H1 (cell line): ENCODE measurements at regions not wholly inside any gene's neighbourhood (a gene's known extent, or its start where the extent isn't known, plus 50 kb on each side); places are given as distances from the start of the nearest gene placed in this dataset.

Experiments
- CTCF ChIA-PET: fragments of 300-600 bp; sonication (Branson Sonifier 250); formaldehyde crosslinking; loops from one replicate; lab custom pipeline; 2021; ENCODE audit not compliant: partially characterized antibody; lab: Charles Lee
- POLR2A ChIA-PET: fragments of 300-600 bp; sonication (Branson Sonifier 250); formaldehyde crosslinking; loops from one replicate; lab custom pipeline; 2021; ENCODE audit warnings: inconsistent platforms; ENCODE audit not compliant: partially characterized antibody; lab: Charles Lee
- DNase-seq, 2 experiments: peaks; one replicate each; pipeline versions ENCODE4 v3.0.0 to v3.0.0-alpha.2; 2010 to 2022; ENCODE audit warnings: low spot score in 2 of 2, low read depth in 1 of 2, mixed read lengths in 1 of 2
- FAIRE-seq: peaks from 2 replicates; lab custom pipeline; 2011; peaks lifted over from hg19 to GRCh38; lab: Jason Lieb, UNC
- H2AFZ ChIP-seq: 2 replicates; pipeline ENCODE4 v1.8.1; 2012; ENCODE audit warnings: low read length, inconsistent platforms
- H2AK5ac ChIP-seq: 2 replicates; pipeline ENCODE4 v1.6.1; 2013; ENCODE audit warnings: low read depth, low read length
- H2BK120ac ChIP-seq: replicated peaks from 2 replicates; pipeline ENCODE3; 2013; ENCODE audit warnings: low read depth, low read length, inconsistent platforms
- H2BK12ac ChIP-seq: 2 replicates; pipeline ENCODE4 v1.6.1; 2013; ENCODE audit warnings: low read depth, low read length
- H2BK15ac ChIP-seq: 2 replicates; pipeline ENCODE4 v1.6.1; 2013; ENCODE audit warnings: low read length
- H2BK20ac ChIP-seq: 2 replicates; pipeline ENCODE4 v1.6.1; 2013; ENCODE audit warnings: low read length
- H2BK5ac ChIP-seq: 2 replicates; pipeline ENCODE4 v1.6.1; 2013; ENCODE audit warnings: low read depth, low read length
- H3K14ac ChIP-seq: 2 replicates; pipeline ENCODE4 v1.6.1; 2013; ENCODE audit warnings: inconsistent platforms; ENCODE audit not compliant: insufficient read length
- H3K18ac ChIP-seq: 2 replicates; pipeline ENCODE4 v1.6.1; 2013; ENCODE audit warnings: low read length; ENCODE audit errors: extremely low read depth
- H3K23ac ChIP-seq: 2 replicates; pipeline ENCODE4 v1.6.1; 2013; ENCODE audit warnings: inconsistent platforms; ENCODE audit not compliant: insufficient read length
- H3K23me2 ChIP-seq: 2 replicates; pipeline ENCODE4 v1.6.1; 2013; ENCODE audit warnings: low read depth, low read length
- H3K27ac ChIP-seq: 2 replicates; pipeline ENCODE4 v1.6.1; 2011; ENCODE audit warnings: low read depth, low read length, inconsistent platforms
- H3K27me3 ChIP-seq, 4 experiments: replicated peaks in 1 of 4; 1 replicate in 1 of 4; 2 replicates in 3 of 4; pipeline versions ENCODE4 v1.6.1 to v1.8.1; 2011 to 2013; ENCODE audit warnings: low read length in 3 of 4, mild to moderate bottlenecking in 3 of 4, inconsistent platforms in 2 of 4, mixed read lengths in 2 of 4, moderate library complexity in 1 of 4; ENCODE audit not compliant: control insufficient read depth in 3 of 4, insufficient read depth in 3 of 4; ENCODE audit errors: extremely low read depth in 1 of 4
- H3K36me3 ChIP-seq, 4 experiments: 2 replicates each; pipeline versions ENCODE4 v1.6.1 to v1.8.1; 2011 to 2013; ENCODE audit warnings: mild to moderate bottlenecking in 4 of 4, low read length in 3 of 4, moderate library complexity in 2 of 4, control low read depth in 1 of 4, inconsistent platforms in 1 of 4; ENCODE audit not compliant: insufficient read depth in 4 of 4, control insufficient read depth in 2 of 4
- H3K4ac ChIP-seq: replicated peaks from 2 replicates; pipeline ENCODE3; 2013; ENCODE audit warnings: low read length, low read depth, mixed read lengths, inconsistent platforms; ENCODE audit not compliant: insufficient read length
- H3K4me1 ChIP-seq, 4 experiments: replicated peaks in 1 of 4; 1 replicate in 1 of 4; 2 replicates in 3 of 4; pipeline versions ENCODE4 v1.6.1 to v1.8.1; 2011 to 2013; ENCODE audit warnings: low read length in 3 of 4, inconsistent platforms in 2 of 4, mixed read lengths in 1 of 4; ENCODE audit not compliant: insufficient read depth in 4 of 4, control insufficient read depth in 3 of 4
- H3K4me2 ChIP-seq, 2 experiments: 2 replicates each; pipeline versions ENCODE4 v1.6.1 to v1.8.1; 2011 to 2013; ENCODE audit warnings: low read depth in 2 of 2, low read length in 2 of 2, control low read depth in 1 of 2, inconsistent platforms in 1 of 2, mild to moderate bottlenecking in 1 of 2; ENCODE audit not compliant: insufficient read depth in 1 of 2
- H3K4me3 ChIP-seq, 4 experiments: fragments of 200-600, 300-600 bp in 1 of 4; sonication (generic), shearing (Covaris generic), sonication (Bioruptor Twin) in 1 of 4; 2 replicates each; pipeline versions ENCODE4 v1.5.1 to v1.8.1; 2011 to 2016; ENCODE audit warnings: low read length in 4 of 4, low read depth in 3 of 4, control low read depth in 2 of 4, inconsistent platforms in 2 of 4, mild to moderate bottlenecking in 2 of 4, mixed read lengths in 1 of 4, moderate library complexity in 1 of 4; ENCODE audit not compliant: insufficient read depth in 2 of 4; ENCODE audit errors: extremely low read depth in 1 of 4
- H3K56ac ChIP-seq: replicated peaks from 2 replicates; pipeline ENCODE3; 2013; ENCODE audit warnings: low read depth, mild to moderate bottlenecking, mixed read lengths, low read length, inconsistent platforms; ENCODE audit not compliant: insufficient read length
- H3K79me1 ChIP-seq: 2 replicates; pipeline ENCODE4 v1.6.1; 2013; ENCODE audit warnings: low read depth, low read length, control low read depth
- H3K79me2 ChIP-seq, 2 experiments: 2 replicates each; pipeline versions ENCODE4 v1.6.1 to v1.8.1; 2012 to 2013; ENCODE audit warnings: low read length in 2 of 2, mild to moderate bottlenecking in 2 of 2, inconsistent platforms in 1 of 2; ENCODE audit not compliant: insufficient read depth in 2 of 2, control insufficient read depth in 1 of 2
- H3K9ac ChIP-seq, 4 experiments: replicated peaks in 1 of 4; 1 replicate in 1 of 4; 2 replicates in 3 of 4; pipeline versions ENCODE4 v1.6.1 to v1.8.1; 2011 to 2013; ENCODE audit warnings: low read depth in 3 of 4, low read length in 3 of 4, control low read depth in 2 of 4, mild to moderate bottlenecking in 2 of 4, moderate library complexity in 2 of 4, inconsistent platforms in 1 of 4; ENCODE audit errors: extremely low read depth in 1 of 4
- H3K9me3 ChIP-seq, 2 experiments: 2 replicates each; pipeline versions ENCODE4 v1.6.1 to v1.8.1; 2012 to 2013; ENCODE audit warnings: mild to moderate bottlenecking in 2 of 2, moderate library complexity in 2 of 2, control low read depth in 1 of 2, inconsistent platforms in 1 of 2, low read depth in 1 of 2, low read length in 1 of 2, mixed read lengths in 1 of 2; ENCODE audit not compliant: insufficient read depth in 2 of 2
- H4K20me1 ChIP-seq, 2 experiments: replicated peaks in 1 of 2; 2 replicates each; pipeline versions ENCODE3 to v1.8.1; 2011 to 2013; ENCODE audit warnings: inconsistent platforms in 2 of 2, low read length in 2 of 2, mild to moderate bottlenecking in 1 of 2; ENCODE audit not compliant: insufficient read depth in 2 of 2, control insufficient read depth in 1 of 2
- H4K5ac ChIP-seq: 2 replicates; pipeline ENCODE4 v1.6.1; 2013; ENCODE audit warnings: low read length, low read depth, mixed read lengths, inconsistent platforms; ENCODE audit not compliant: insufficient read length
- H4K8ac ChIP-seq: 2 replicates; pipeline ENCODE4 v1.8.0; 2013; ENCODE audit warnings: mild to moderate bottlenecking, moderate library complexity, low read length, inconsistent platforms; ENCODE audit not compliant: insufficient read depth; ENCODE audit errors: extremely low read depth
- H4K91ac ChIP-seq: replicated peaks from 2 replicates; pipeline ENCODE3; 2013; ENCODE audit warnings: low read length, mixed read lengths, inconsistent platforms; ENCODE audit not compliant: insufficient read length
- TAF7 ChIP-seq: optimal IDR thresholded peaks from 2 replicates; pipeline ENCODE3; 2011; ENCODE audit warnings: low read depth, mild to moderate bottlenecking, inconsistent platforms, low read length, moderate library complexity, borderline replicate concordance
- WGBS, 2 experiments: shearing (Covaris generic) in 1 of 2; methylation state at CpG; one replicate each; pipeline versions ENCODE4 v1.1.6 to v1.1.7; 2013 to 2015; ENCODE audit warnings: low lambda C conversion rate in 2 of 2, mixed read lengths in 2 of 2, inconsistent platforms in 1 of 2, low coverage in 1 of 2, missing lambda C conversion rate in 1 of 2; ENCODE audit not compliant: insufficient replicate concordance in 2 of 2, insufficient coverage in 1 of 2, insufficient read length in 1 of 2; ENCODE audit errors: extremely low coverage in 1 of 2, missing lambda C conversion rate in 1 of 2; 5-methylcytosine and 5-hydroxymethylcytosine counted together

DNA sequence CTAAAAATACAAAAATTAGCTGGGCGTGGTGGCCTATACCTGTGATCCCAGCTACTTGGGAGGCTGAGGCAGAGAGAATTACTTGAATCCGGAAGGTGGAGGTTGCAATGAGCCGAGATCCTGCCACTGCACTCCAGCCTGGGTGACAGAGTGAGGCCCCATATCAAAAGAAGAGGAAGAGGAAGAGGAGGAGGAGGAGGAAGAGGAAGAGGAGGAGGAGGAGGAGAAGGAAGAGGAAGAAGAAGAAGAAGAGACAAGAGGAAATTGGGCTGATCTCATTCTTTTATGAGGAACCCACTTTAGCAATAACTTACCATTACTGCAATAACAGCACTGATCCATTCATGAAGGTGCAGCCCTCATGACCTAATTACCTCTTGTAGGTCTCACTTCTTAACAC, 138.9 kb upstream of the GIMD1 start:
- POLR2A ChIA-PET: no interaction called here
- whole genome bisulfite sequencing, 2 experiments: 89% methylated on average over 3 of the region's 3 CpGs; no CpG with 5 or more reads in 1 of the 2 experiments

More for the DNA sequence above, 138.9 kb upstream of the GIMD1 start:
- DNase-seq: no peak
- no peaks in the 10 kb centered on the region for H3K79me2 ChIP-seq
- no peak overlapping the region for H2BK5ac ChIP-seq
- CTCF ChIA-PET: no interaction called here
- no peak overlapping the region for H3K56ac ChIP-seq
- no peaks in the 10 kb centered on the region for H3K23me2 ChIP-seq
- no peak overlapping the region for H4K8ac ChIP-seq
- H3K36me3 ChIP-seq: no peaks in the 10 kb centered on the region
- no peak overlapping the region for H3K27ac ChIP-seq
- no peak overlapping the region for H3K23ac ChIP-seq
- peaks cover 0 to 1% (median 0%) of the 10 kb centered on the region in 4 experiments; a peak in 1 of 7 replicates for H3K27me3 ChIP-seq
- no peak overlapping the region for H3K4ac ChIP-seq
- H2BK12ac ChIP-seq: no peak overlapping the region
- no peak overlapping the region for H2BK20ac ChIP-seq
- no peak overlapping the region for H3K9ac ChIP-seq
- H3K14ac ChIP-seq: no peak overlapping the region
- TF ChIP-seq TAF7: no peak
- no peak overlapping the region for H4K91ac ChIP-seq
- no peak overlapping the region for H4K5ac ChIP-seq
- H2BK120ac ChIP-seq: no peak overlapping the region
- FAIRE-seq: no peak
- H3K79me1 ChIP-seq: no peaks in the 10 kb centered on the region
- H3K4me2 ChIP-seq: no peak overlapping the region
- H2AFZ ChIP-seq: no peak overlapping the region
- H3K4me3 ChIP-seq: no peak overlapping the region
- H3K4me1 ChIP-seq: no peaks in the 10 kb centered on the region
- no peak overlapping the region for H2BK15ac ChIP-seq
- no peak overlapping the region for H2AK5ac ChIP-seq
- no peaks in the 10 kb centered on the region for H4K20me1 ChIP-seq
- peaks cover 0 to 3% of the 10 kb centered on the region in 2 experiments; a peak in 1 of 4 replicates for H3K9me3 ChIP-seq
- H3K18ac ChIP-seq: no peak overlapping the region
